Hepatocyte (in vitro differentiated cells): ENCODE measurements at regions not wholly inside any gene's neighbourhood (a gene's known extent, or its start where the extent isn't known, plus 50 kb on each side); places are given as distances from the start of the nearest gene placed in this dataset.

ENCODE experiments used
- DNase-seq: peaks from one replicate; pipeline ENCODE4 v3.0.0-alpha.2; 2016; ENCODE audit warnings: low spot score
- H2AFZ ChIP-seq: fragments of 200-600 bp; sonication (generic); 2 replicates; pipeline ENCODE4 v1.6.0; 2016; ENCODE audit warnings: antibody characterized with exemption, mild to moderate bottlenecking
- H3K27ac ChIP-seq: fragments of 200-600 bp; sonication (generic); 2 replicates; pipeline ENCODE4 v1.5.1; 2016; ENCODE audit warnings: mild to moderate bottlenecking
- H3K27me3 ChIP-seq: fragments of 200-600 bp; sonication (generic); 2 replicates; pipeline ENCODE4 v1.6.1; 2016
- H3K36me3 ChIP-seq: fragments of 200-600 bp; sonication (generic); replicated peaks from 2 replicates; pipeline ENCODE4 v1.5.1; 2016; ENCODE audit warnings: low read depth; ENCODE audit not compliant: insufficient read depth
- H3K4me1 ChIP-seq: fragments of 200-600 bp; sonication (generic); 2 replicates; pipeline ENCODE4 v1.5.1; 2016; ENCODE audit warnings: mild to moderate bottlenecking, moderate library complexity; ENCODE audit not compliant: insufficient read depth
- H3K4me2 ChIP-seq: fragments of 200-600 bp; sonication (generic); 2 replicates; pipeline ENCODE4 v1.6.0; 2016
- H3K4me3 ChIP-seq: fragments of 200-600 bp; sonication (generic); 2 replicates; pipeline ENCODE4 v1.5.1; 2016; ENCODE audit warnings: mild to moderate bottlenecking
- H3K79me2 ChIP-seq: fragments of 200-600 bp; sonication (generic); 2 replicates; pipeline ENCODE4 v1.6.0; 2017; ENCODE audit warnings: mild to moderate bottlenecking
- H3K9me2 ChIP-seq: fragments of 200-600 bp; sonication (generic); replicated peaks from 2 replicates; pipeline ENCODE4 v1.6.0; 2017; ENCODE audit warnings: mild to moderate bottlenecking; ENCODE audit not compliant: insufficient read depth
- H3K9me3 ChIP-seq: fragments of 200-600 bp; sonication (generic); 2 replicates; pipeline ENCODE4 v1.5.1; 2016; ENCODE audit warnings: low read depth, mild to moderate bottlenecking
- H4K20me1 ChIP-seq: fragments of 200-600 bp; sonication (generic); 2 replicates; pipeline ENCODE4 v1.6.0; 2016; ENCODE audit warnings: mild to moderate bottlenecking; ENCODE audit not compliant: insufficient read depth, poor library complexity, severe bottlenecking
- CTCF ChIP-seq: fragments of 200-600 bp; sonication (generic); IDR thresholded peaks from 2 replicates; pipeline ENCODE4 v1.5.1; 2016; ENCODE audit warnings: antibody characterized with exemption, mild to moderate bottlenecking; ENCODE audit not compliant: poor library complexity
- EZH2 ChIP-seq: fragments of 200-600 bp; sonication (generic); IDR thresholded peaks from 2 replicates; pipeline ENCODE4 v1.6.1; 2016; ENCODE audit warnings: antibody characterized with exemption, mild to moderate bottlenecking, borderline replicate concordance
- EZH2phosphoT487 ChIP-seq: fragments of 200-600 bp; sonication (generic); IDR thresholded peaks from one replicate; pipeline ENCODE4 v1.6.1; 2018; ENCODE audit warnings: antibody characterized with exemption, mild to moderate bottlenecking, low read depth, moderate library complexity; ENCODE audit not compliant: unreplicated experiment, severe bottlenecking
- WGBS: methylation state at CpG from one replicate; pipeline ENCODE4 v1.1.6; 2016; ENCODE audit warnings: low lambda C conversion rate; ENCODE audit errors: missing lambda C conversion rate; 5-methylcytosine and 5-hydroxymethylcytosine counted together

- H3K27ac ChIP-seq, result peak overlapping the region; percentile 49
- no peak overlapping the region for H2AFZ ChIP-seq
- H4K20me1 ChIP-seq, result no peaks in the 10 kb centered on the region
- TF ChIP-seq EZH2 (no peak), EZH2phosphoT487 (no peak), CTCF (no peak)
- H3K79me2 ChIP-seq, result no peaks in the 10 kb centered on the region
- no peaks in the 10 kb centered on the region for H3K9me3 ChIP-seq
- no peaks in the 10 kb centered on the region for H3K36me3 ChIP-seq
- no peaks in the 10 kb centered on the region for H3K27me3 ChIP-seq
- WGBS, result 57% methylated on average over 1 of the region's 1 CpG
- no peak for DNase-seq
- H3K4me2 ChIP-seq, result no peak overlapping the region
- H3K9me2 ChIP-seq, result no peaks in the 10 kb centered on the region
- no peaks in the 10 kb centered on the region for H3K4me1 ChIP-seq
- H3K4me3 ChIP-seq, result no peak overlapping the region
These were observed 192.5 kb upstream of the MAN1A1 start for GRCh38 chr6:119542037-119542436.

- Histone ChIP-seq H3K9me2 (no peaks in the 10 kb centered on the region), H3K4me2 (no peak overlapping the region), H3K9me3 (no peaks in the 10 kb centered on the region), H4K20me1 (no peaks in the 10 kb centered on the region), H3K27ac (peak overlapping the region; percentile 49), H3K4me1 (no peaks in the 10 kb centered on the region), H3K79me2 (no peaks in the 10 kb centered on the region), H3K36me3 (no peaks in the 10 kb centered on the region), H3K27me3 (no peaks in the 10 kb centered on the region), H3K4me3 (no peak overlapping the region), H2AFZ (no peak overlapping the region)
- no peak for TF ChIP-seq EZH2
- no peak for TF ChIP-seq EZH2phosphoT487
- no peak for TF ChIP-seq CTCF
- DNase-seq, result peak; percentile 58
- 15% methylated on average over 3 of the region's 3 CpGs for WGBS
These were observed 191.8 kb upstream of the MAN1A1 start for GRCh38 chr6:119541132-119541905.

GRCh38 chr6:119540417-119540816 lies 190.9 kb upstream of the MAN1A1 start:
- no peaks in the 10 kb centered on the region for H3K9me3 ChIP-seq
- WGBS, result 96% methylated on average over 6 of the region's 6 CpGs
- H3K4me2 ChIP-seq, result peak overlapping the region; percentile 27
- H2AFZ ChIP-seq, result no peak overlapping the region
- no peaks in the 10 kb centered on the region for H3K36me3 ChIP-seq
- no peaks in the 10 kb centered on the region for H3K79me2 ChIP-seq
- no peaks in the 10 kb centered on the region for H3K9me2 ChIP-seq
- TF ChIP-seq CTCF, result no peak
- no peak for TF ChIP-seq EZH2
- no peak for TF ChIP-seq EZH2phosphoT487
- no peak for DNase-seq
- H3K27me3 ChIP-seq, result no peaks in the 10 kb centered on the region
- peak overlapping the region; percentile 18 for H3K27ac ChIP-seq
- H4K20me1 ChIP-seq, result no peaks in the 10 kb centered on the region
- no peak overlapping the region for H3K4me3 ChIP-seq
- no peaks in the 10 kb centered on the region for H3K4me1 ChIP-seq
